H1 (cell line): ENCODE measurements at regions not wholly inside any gene's neighbourhood (a gene's known extent, or its start where the extent isn't known, plus 50 kb on each side); places are given as distances from the start of the nearest gene placed in this dataset.

Source experiments
- CTCF ChIA-PET: fragments of 300-600 bp; sonication (Branson Sonifier 250); formaldehyde crosslinking; loops from one replicate; lab custom pipeline; 2021; ENCODE audit not compliant: partially characterized antibody; lab: Charles Lee
- POLR2A ChIA-PET: fragments of 300-600 bp; sonication (Branson Sonifier 250); formaldehyde crosslinking; loops from one replicate; lab custom pipeline; 2021; ENCODE audit warnings: inconsistent platforms; ENCODE audit not compliant: partially characterized antibody; lab: Charles Lee
- DNase-seq, 2 experiments: peaks; one replicate each; pipeline versions ENCODE4 v3.0.0 to v3.0.0-alpha.2; 2010 to 2022; ENCODE audit warnings: low spot score in 2 of 2, low read depth in 1 of 2, mixed read lengths in 1 of 2
- FAIRE-seq: peaks from 2 replicates; lab custom pipeline; 2011; peaks lifted over from hg19 to GRCh38; lab: Jason Lieb, UNC
- H2AFZ ChIP-seq: 2 replicates; pipeline ENCODE4 v1.8.1; 2012; ENCODE audit warnings: low read length, inconsistent platforms
- H2AK5ac ChIP-seq: 2 replicates; pipeline ENCODE4 v1.6.1; 2013; ENCODE audit warnings: low read depth, low read length
- H2BK120ac ChIP-seq: replicated peaks from 2 replicates; pipeline ENCODE3; 2013; ENCODE audit warnings: low read depth, low read length, inconsistent platforms
- H2BK12ac ChIP-seq: 2 replicates; pipeline ENCODE4 v1.6.1; 2013; ENCODE audit warnings: low read depth, low read length
- H2BK15ac ChIP-seq: 2 replicates; pipeline ENCODE4 v1.6.1; 2013; ENCODE audit warnings: low read length
- H2BK20ac ChIP-seq: 2 replicates; pipeline ENCODE4 v1.6.1; 2013; ENCODE audit warnings: low read length
- H2BK5ac ChIP-seq: 2 replicates; pipeline ENCODE4 v1.6.1; 2013; ENCODE audit warnings: low read depth, low read length
- H3K14ac ChIP-seq: 2 replicates; pipeline ENCODE4 v1.6.1; 2013; ENCODE audit warnings: inconsistent platforms; ENCODE audit not compliant: insufficient read length
- H3K18ac ChIP-seq: 2 replicates; pipeline ENCODE4 v1.6.1; 2013; ENCODE audit warnings: low read length; ENCODE audit errors: extremely low read depth
- H3K23ac ChIP-seq: 2 replicates; pipeline ENCODE4 v1.6.1; 2013; ENCODE audit warnings: inconsistent platforms; ENCODE audit not compliant: insufficient read length
- H3K23me2 ChIP-seq: 2 replicates; pipeline ENCODE4 v1.6.1; 2013; ENCODE audit warnings: low read depth, low read length
- H3K27ac ChIP-seq: 2 replicates; pipeline ENCODE4 v1.6.1; 2011; ENCODE audit warnings: low read depth, low read length, inconsistent platforms
- H3K27me3 ChIP-seq, 4 experiments: replicated peaks in 1 of 4; 1 replicate in 1 of 4; 2 replicates in 3 of 4; pipeline versions ENCODE4 v1.6.1 to v1.8.1; 2011 to 2013; ENCODE audit warnings: low read length in 3 of 4, mild to moderate bottlenecking in 3 of 4, inconsistent platforms in 2 of 4, mixed read lengths in 2 of 4, moderate library complexity in 1 of 4; ENCODE audit not compliant: control insufficient read depth in 3 of 4, insufficient read depth in 3 of 4; ENCODE audit errors: extremely low read depth in 1 of 4
- H3K36me3 ChIP-seq, 4 experiments: 2 replicates each; pipeline versions ENCODE4 v1.6.1 to v1.8.1; 2011 to 2013; ENCODE audit warnings: mild to moderate bottlenecking in 4 of 4, low read length in 3 of 4, moderate library complexity in 2 of 4, control low read depth in 1 of 4, inconsistent platforms in 1 of 4; ENCODE audit not compliant: insufficient read depth in 4 of 4, control insufficient read depth in 2 of 4
- H3K4ac ChIP-seq: replicated peaks from 2 replicates; pipeline ENCODE3; 2013; ENCODE audit warnings: low read length, low read depth, mixed read lengths, inconsistent platforms; ENCODE audit not compliant: insufficient read length
- H3K4me1 ChIP-seq, 4 experiments: replicated peaks in 1 of 4; 1 replicate in 1 of 4; 2 replicates in 3 of 4; pipeline versions ENCODE4 v1.6.1 to v1.8.1; 2011 to 2013; ENCODE audit warnings: low read length in 3 of 4, inconsistent platforms in 2 of 4, mixed read lengths in 1 of 4; ENCODE audit not compliant: insufficient read depth in 4 of 4, control insufficient read depth in 3 of 4
- H3K4me2 ChIP-seq, 2 experiments: 2 replicates each; pipeline versions ENCODE4 v1.6.1 to v1.8.1; 2011 to 2013; ENCODE audit warnings: low read depth in 2 of 2, low read length in 2 of 2, control low read depth in 1 of 2, inconsistent platforms in 1 of 2, mild to moderate bottlenecking in 1 of 2; ENCODE audit not compliant: insufficient read depth in 1 of 2
- H3K4me3 ChIP-seq, 4 experiments: fragments of 200-600, 300-600 bp in 1 of 4; sonication (generic), shearing (Covaris generic), sonication (Bioruptor Twin) in 1 of 4; 2 replicates each; pipeline versions ENCODE4 v1.5.1 to v1.8.1; 2011 to 2016; ENCODE audit warnings: low read length in 4 of 4, low read depth in 3 of 4, control low read depth in 2 of 4, inconsistent platforms in 2 of 4, mild to moderate bottlenecking in 2 of 4, mixed read lengths in 1 of 4, moderate library complexity in 1 of 4; ENCODE audit not compliant: insufficient read depth in 2 of 4; ENCODE audit errors: extremely low read depth in 1 of 4
- H3K56ac ChIP-seq: replicated peaks from 2 replicates; pipeline ENCODE3; 2013; ENCODE audit warnings: low read depth, mild to moderate bottlenecking, mixed read lengths, low read length, inconsistent platforms; ENCODE audit not compliant: insufficient read length
- H3K79me1 ChIP-seq: 2 replicates; pipeline ENCODE4 v1.6.1; 2013; ENCODE audit warnings: low read depth, low read length, control low read depth
- H3K79me2 ChIP-seq, 2 experiments: 2 replicates each; pipeline versions ENCODE4 v1.6.1 to v1.8.1; 2012 to 2013; ENCODE audit warnings: low read length in 2 of 2, mild to moderate bottlenecking in 2 of 2, inconsistent platforms in 1 of 2; ENCODE audit not compliant: insufficient read depth in 2 of 2, control insufficient read depth in 1 of 2
- H3K9ac ChIP-seq, 4 experiments: replicated peaks in 1 of 4; 1 replicate in 1 of 4; 2 replicates in 3 of 4; pipeline versions ENCODE4 v1.6.1 to v1.8.1; 2011 to 2013; ENCODE audit warnings: low read depth in 3 of 4, low read length in 3 of 4, control low read depth in 2 of 4, mild to moderate bottlenecking in 2 of 4, moderate library complexity in 2 of 4, inconsistent platforms in 1 of 4; ENCODE audit errors: extremely low read depth in 1 of 4
- H3K9me3 ChIP-seq, 2 experiments: 2 replicates each; pipeline versions ENCODE4 v1.6.1 to v1.8.1; 2012 to 2013; ENCODE audit warnings: mild to moderate bottlenecking in 2 of 2, moderate library complexity in 2 of 2, control low read depth in 1 of 2, inconsistent platforms in 1 of 2, low read depth in 1 of 2, low read length in 1 of 2, mixed read lengths in 1 of 2; ENCODE audit not compliant: insufficient read depth in 2 of 2
- H4K20me1 ChIP-seq, 2 experiments: replicated peaks in 1 of 2; 2 replicates each; pipeline versions ENCODE3 to v1.8.1; 2011 to 2013; ENCODE audit warnings: inconsistent platforms in 2 of 2, low read length in 2 of 2, mild to moderate bottlenecking in 1 of 2; ENCODE audit not compliant: insufficient read depth in 2 of 2, control insufficient read depth in 1 of 2
- H4K5ac ChIP-seq: 2 replicates; pipeline ENCODE4 v1.6.1; 2013; ENCODE audit warnings: low read length, low read depth, mixed read lengths, inconsistent platforms; ENCODE audit not compliant: insufficient read length
- H4K8ac ChIP-seq: 2 replicates; pipeline ENCODE4 v1.8.0; 2013; ENCODE audit warnings: mild to moderate bottlenecking, moderate library complexity, low read length, inconsistent platforms; ENCODE audit not compliant: insufficient read depth; ENCODE audit errors: extremely low read depth
- H4K91ac ChIP-seq: replicated peaks from 2 replicates; pipeline ENCODE3; 2013; ENCODE audit warnings: low read length, mixed read lengths, inconsistent platforms; ENCODE audit not compliant: insufficient read length
- BACH1 ChIP-seq: IDR thresholded peaks from 2 replicates; pipeline ENCODE4 v1.6.1; 2012; ENCODE audit warnings: low read length, improper control_type of control experiment
- BCL11A ChIP-seq, 2 experiments: IDR thresholded peaks; one replicate each; pipeline ENCODE4 v1.6.1; 2011; ENCODE audit warnings: low read depth in 2 of 2, low read length in 2 of 2, mild to moderate bottlenecking in 2 of 2
- CBX8 ChIP-seq: fragments of 300-800, 300-1000 bp; sonication (generic); IDR thresholded peaks from 2 replicates; pipeline ENCODE4 v1.7.1; 2016; ENCODE audit warnings: low read depth, low read length, borderline replicate concordance
- GTF2F1 ChIP-seq: IDR thresholded peaks from 2 replicates; pipeline ENCODE4 v1.6.1; 2012; ENCODE audit warnings: low read depth, low read length, improper control_type of control experiment, borderline replicate concordance
- HDAC2 ChIP-seq, 2 experiments: fragments of 300-600 bp in 1 of 2; sonication (generic) in 1 of 2; IDR thresholded peaks; 2 replicates each; pipeline ENCODE4 v1.6.1; 2011 to 2012; ENCODE audit warnings: low read depth in 2 of 2, low read length in 2 of 2, mild to moderate bottlenecking in 2 of 2, moderate library complexity in 2 of 2, borderline replicate concordance in 1 of 2, inconsistent platforms in 1 of 2
- NANOG ChIP-seq: IDR thresholded peaks from 2 replicates; pipeline ENCODE4 v1.6.1; 2011; ENCODE audit warnings: low read length, low read depth, mild to moderate bottlenecking, inconsistent platforms; ENCODE audit not compliant: insufficient read depth, poor library complexity, severe bottlenecking
- POLR2AphosphoS5 ChIP-seq: IDR thresholded peaks from 2 replicates; pipeline ENCODE4 v1.6.1; 2011; ENCODE audit warnings: low read depth, low read length
- RXRA ChIP-seq: IDR thresholded peaks from 2 replicates; pipeline ENCODE4 v1.6.1; 2011; ENCODE audit warnings: low read depth, mild to moderate bottlenecking, low read length, moderate library complexity; ENCODE audit not compliant: insufficient read depth
- SAP30 ChIP-seq: fragments of 300-600 bp; sonication (generic); IDR thresholded peaks from 2 replicates; pipeline ENCODE4 v1.7.1; 2012; ENCODE audit warnings: low read length, moderate library complexity, mild to moderate bottlenecking, inconsistent platforms; ENCODE audit not compliant: insufficient read depth, insufficient replicate concordance
- SUZ12 ChIP-seq: fragments of 200-600 bp; sonication (generic); IDR thresholded peaks from 2 replicates; pipeline ENCODE4 v1.6.1; 2012; ENCODE audit warnings: mild to moderate bottlenecking, inconsistent platforms, low read length, moderate library complexity, mixed read lengths
- TAF1 ChIP-seq: IDR thresholded peaks from 2 replicates; pipeline ENCODE4 v1.6.1; 2011; ENCODE audit warnings: mild to moderate bottlenecking, low read depth, low read length
- TAF7 ChIP-seq: optimal IDR thresholded peaks from 2 replicates; pipeline ENCODE3; 2011; ENCODE audit warnings: low read depth, mild to moderate bottlenecking, inconsistent platforms, low read length, moderate library complexity, borderline replicate concordance
- YY1 ChIP-seq: IDR thresholded peaks from 2 replicates; pipeline ENCODE4 v1.6.1; 2011; ENCODE audit warnings: low read depth, mild to moderate bottlenecking, low read length
- ZNF274 ChIP-seq: IDR thresholded peaks from 2 replicates; pipeline ENCODE4 v1.7.0; 2012; ENCODE audit warnings: low read length, borderline replicate concordance; ENCODE audit errors: extremely low read depth
- TF ChIP-seq, protein P1 (sequence below): IDR thresholded peaks from 2 replicates; pipeline ENCODE4 v1.6.1; 2012; ENCODE audit warnings: inconsistent platforms

DNA sequence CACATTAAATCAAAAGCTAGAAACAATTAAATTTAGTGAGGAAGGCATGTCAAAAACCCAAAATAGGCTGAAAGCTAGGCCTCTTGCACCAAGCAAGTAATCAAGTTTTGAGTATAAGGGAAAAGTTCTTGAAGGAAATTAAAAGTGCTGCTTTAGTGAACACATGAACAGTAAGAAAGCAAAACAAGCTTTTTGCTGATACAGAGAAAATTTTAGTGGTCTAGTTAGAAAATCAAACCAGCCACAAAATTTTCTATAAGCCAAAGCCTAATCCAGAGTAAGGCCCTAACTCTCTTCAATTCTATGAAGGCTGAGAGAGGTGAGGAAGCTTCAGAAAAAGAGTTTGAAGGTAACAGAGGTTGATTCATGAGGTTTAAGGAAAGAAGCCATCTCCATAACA is 116.2 kb downstream of the CYB561 start:
- ChIA-PET CTCF (no interaction called here), POLR2A (no interaction called here)
- DNase-seq (no peak), FAIRE-seq (no peak)
- H2BK120ac ChIP-seq, result no peak overlapping the region
- no peak overlapping the region for H4K5ac ChIP-seq
- H3K27ac ChIP-seq, result no peak overlapping the region
- no peak overlapping the region for H2AFZ ChIP-seq
- H3K79me1 ChIP-seq, result no peaks in the 10 kb centered on the region
- no peak overlapping the region for H4K8ac ChIP-seq
- no peaks in the 10 kb centered on the region for H3K27me3 ChIP-seq
- H2BK12ac ChIP-seq, result no peak overlapping the region
- H3K4me1 ChIP-seq, result no peaks in the 10 kb centered on the region
- H4K91ac ChIP-seq, result no peak overlapping the region
- no peak overlapping the region for H3K9ac ChIP-seq
- no peak overlapping the region for H3K56ac ChIP-seq
- no peaks in the 10 kb centered on the region for H4K20me1 ChIP-seq
- no peak overlapping the region for H3K14ac ChIP-seq
- no peak overlapping the region for H3K4me2 ChIP-seq
- no peak overlapping the region for H2BK20ac ChIP-seq
- H3K23ac ChIP-seq, result no peak overlapping the region
- H2BK5ac ChIP-seq, result no peak overlapping the region
- no peak overlapping the region for H3K4me3 ChIP-seq
- H2AK5ac ChIP-seq, result no peak overlapping the region
- no peak overlapping the region for H3K18ac ChIP-seq
- H3K9me3 ChIP-seq, result no peaks in the 10 kb centered on the region
- H3K36me3 ChIP-seq, result no peaks in the 10 kb centered on the region
- H3K79me2 ChIP-seq, result no peaks in the 10 kb centered on the region
- no peak overlapping the region for H3K4ac ChIP-seq
- no peak overlapping the region for H2BK15ac ChIP-seq
- no peaks in the 10 kb centered on the region; the same call in 1 of the 2 replicates for H3K23me2 ChIP-seq
- TF ChIP-seq POLR2AphosphoS5, result no peak
- no peak for TF ChIP-seq SAP30
- TF ChIP-seq CBX8, result no peak
- no peak for TF ChIP-seq TAF7
- no peak for TF ChIP-seq TAF1
- TF ChIP-seq SUZ12, result no peak
- TF ChIP-seq, protein P1, sequence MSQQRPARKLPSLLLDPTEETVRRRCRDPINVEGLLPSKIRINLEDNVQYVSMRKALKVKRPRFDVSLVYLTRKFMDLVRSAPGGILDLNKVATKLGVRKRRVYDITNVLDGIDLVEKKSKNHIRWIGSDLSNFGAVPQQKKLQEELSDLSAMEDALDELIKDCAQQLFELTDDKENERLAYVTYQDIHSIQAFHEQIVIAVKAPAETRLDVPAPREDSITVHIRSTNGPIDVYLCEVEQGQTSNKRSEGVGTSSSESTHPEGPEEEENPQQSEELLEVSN, result no peak
- TF ChIP-seq ZNF274, result no peak
- TF ChIP-seq NANOG, result no peak
- no peak for TF ChIP-seq HDAC2 (IDR thresholded peaks at IDR 0.05; ENCODE audit: borderline replicate concordance in 1 of 2, low read depth in 2 of 2, low read length in 2 of 2)
- no peak for TF ChIP-seq BACH1
- TF ChIP-seq YY1, result no peak
- TF ChIP-seq RXRA, result no peak
- no peak for TF ChIP-seq BCL11A (IDR thresholded peaks at IDR 0.05; ENCODE audit: low read depth in 2 of 2, low read length in 2 of 2)
- TF ChIP-seq GTF2F1, result no peak
